T-cell (primary cell): ENCODE measurements at regions not wholly inside any gene's neighbourhood (a gene's known extent, or its start where the extent isn't known, plus 50 kb on each side); places are given as distances from the start of the nearest gene placed in this dataset.

ENCODE experiments used
- ATAC-seq, 4 experiments: fragments of 200-7000 bp in 3 of 4; fragments of 150-1000 bp in 1 of 4; cut with Tn5 transposase; replicated peaks in 1 of 4; 1 replicate in 3 of 4; 2 replicates in 1 of 4; pipeline ENCODE4 v1.10.0; 2021; ENCODE audit warnings: moderate library complexity in 3 of 4, mild to moderate bottlenecking in 2 of 4, moderate number of reproducible peaks in 1 of 4
- CTCF ChIA-PET, 2 donors: fragments of 300-600 bp; sonication (Branson Sonifier 250); formaldehyde crosslinking; loops; one replicate each; lab custom pipeline; 2022; ENCODE audit warnings: antibody characterized with exemption in 2 of 2; lab: Charles Lee
- POLR2A ChIA-PET, 2 donors: fragments of 300-600 bp; sonication (Branson Sonifier 250); formaldehyde crosslinking; loops; one replicate each; lab custom pipeline; 2022; ENCODE audit warnings: antibody characterized with exemption in 2 of 2; lab: Charles Lee
- DNase-seq, 35 experiments: peaks; one replicate each; pipeline versions ENCODE4 v3.0.0 to v3.0.0-alpha.2; 2013 to 2023
- H3K27ac ChIP-seq: one replicate; pipeline ENCODE4 v1.5.1; 2013; ENCODE audit warnings: low read length
- H3K27me3 ChIP-seq, 2 experiments: replicated peaks in 1 of 2; 1 replicate in 1 of 2; 2 replicates in 1 of 2; pipeline versions ENCODE4 v1.6.1 to v1.7.0; 2013; ENCODE audit warnings: low read length in 1 of 2, mixed read lengths in 1 of 2; ENCODE audit not compliant: control insufficient read depth in 2 of 2, insufficient read depth in 2 of 2; ENCODE audit errors: extremely low read depth in 1 of 2
- H3K36me3 ChIP-seq, 2 donors: 1 replicate in 1 of 2; 2 replicates in 1 of 2; pipeline versions ENCODE4 v1.6.1 to v1.7.0; 2013; ENCODE audit warnings: low read length in 1 of 2; ENCODE audit not compliant: control insufficient read depth in 2 of 2, insufficient read depth in 1 of 2; ENCODE audit errors: extremely low read depth in 1 of 2
- H3K4me1 ChIP-seq, 2 experiments: 1 replicate in 1 of 2; 2 replicates in 1 of 2; pipeline versions ENCODE4 v1.6.1 to v1.7.0; 2013; ENCODE audit warnings: low read length in 2 of 2, mixed read lengths in 1 of 2; ENCODE audit not compliant: insufficient read depth in 2 of 2, control insufficient read depth in 1 of 2; ENCODE audit errors: extremely low read depth in 1 of 2
- H3K4me3 ChIP-seq, 2 donors: 1 replicate in 1 of 2; 2 replicates in 1 of 2; pipeline versions ENCODE4 v1.5.1 to v1.7.0; 2013; ENCODE audit warnings: mild to moderate bottlenecking in 2 of 2, low read length in 1 of 2, moderate library complexity in 1 of 2; ENCODE audit not compliant: control insufficient read depth in 1 of 2; ENCODE audit errors: extremely low read depth in 1 of 2
- H3K9me3 ChIP-seq: 2 replicates; pipeline ENCODE4 v1.7.0; 2013
- H3K27ac Mint-ChIP-seq, 2 donors: one replicate each; pipeline ENCODE4 v1.8.0; 2020 to 2021; ENCODE audit warnings: mild to moderate bottlenecking in 2 of 2, mixed read lengths in 2 of 2
- H3K27me3 Mint-ChIP-seq, 2 donors: one replicate each; pipeline ENCODE4 v1.8.0; 2021 to 2022; ENCODE audit warnings: mixed read lengths in 2 of 2
- H3K36me3 Mint-ChIP-seq: one replicate; pipeline ENCODE4 v1.8.0; 2021; ENCODE audit warnings: mixed read lengths
- H3K4me1 Mint-ChIP-seq, 3 donors: one replicate each; pipeline ENCODE4 v1.8.0; 2020 to 2022; ENCODE audit warnings: mixed read lengths in 3 of 3, mild to moderate bottlenecking in 1 of 3
- H3K4me3 Mint-ChIP-seq, 3 donors: one replicate each; pipeline ENCODE4 v1.8.0; 2020 to 2022; ENCODE audit warnings: mild to moderate bottlenecking in 3 of 3, mixed read lengths in 3 of 3, moderate library complexity in 3 of 3
- H3K9me3 Mint-ChIP-seq, 3 donors: one replicate each; pipeline ENCODE4 v1.8.0; 2020 to 2022; ENCODE audit warnings: mixed read lengths in 3 of 3
- WGBS: methylation state at CpG from one replicate; pipeline ENCODE4 v1.1.5; 2013; ENCODE audit warnings: missing lambda C conversion rate; ENCODE audit not compliant: insufficient coverage; 5-methylcytosine and 5-hydroxymethylcytosine counted together

DNA sequence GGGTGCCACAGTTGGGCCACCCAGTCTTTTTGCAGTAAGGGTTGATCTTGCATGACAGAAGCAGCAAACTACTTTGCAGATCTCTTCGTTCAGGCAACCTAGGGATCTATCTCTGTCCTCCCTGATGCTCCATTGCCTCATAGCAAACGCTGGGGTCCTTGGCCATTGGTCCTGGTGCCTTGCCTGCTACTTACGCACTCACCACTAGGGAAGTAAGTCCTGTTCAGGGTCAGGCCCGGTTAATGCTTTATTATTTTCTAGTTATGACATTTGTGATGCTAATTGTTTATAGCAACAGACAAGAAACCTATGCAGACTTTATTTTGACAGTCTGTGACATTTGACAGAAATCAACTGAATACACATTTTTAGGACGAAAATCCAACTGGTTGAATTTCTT lies 326.5 kb upstream of the FMN2 start:
- 93% methylated on average over 3 of the region's 5 CpGs for WGBS
- no peaks in the 10 kb centered on the region for H3K36me3 ChIP-seq
- POLR2A ChIA-PET = interaction anchor here in 1 of 2 donors (0.6 kb wide), 1 partner anchor 131 kb away, joined by 7 read pairs; no protein-coding TSS in a partner anchor

GRCh38 chr1:239771550-239771949 lies 320.1 kb upstream of the FMN2 start:
- Histone ChIP-seq H3K36me3 (no peaks in the 10 kb centered on the region), H3K9me3 (no peaks in the 10 kb centered on the region), H3K27me3 (no peaks in the 10 kb centered on the region), H3K27ac (no peak overlapping the region), H3K4me3 (no peak overlapping the region), H3K4me1 (no peaks in the 10 kb centered on the region)
- no peak overlapping the region for H3K4me3 Mint-ChIP-seq
- ChIA-PET CTCF (no interaction called here), POLR2A (no interaction called here)
- peaks cover 0 to 4% (median 4%) of the 10 kb centered on the region in 3 donors for H3K9me3 Mint-ChIP-seq
- no peak for DNase-seq
- no peak for ATAC-seq
- no peaks in the 10 kb centered on the region for H3K36me3 Mint-ChIP-seq
- no peaks in the 10 kb centered on the region for H3K27me3 Mint-ChIP-seq
- H3K27ac Mint-ChIP-seq = no peak overlapping the region
- WGBS = no CpG with 5 or more reads among the region's 2 CpGs
- H3K4me1 Mint-ChIP-seq = no peaks in the 10 kb centered on the region

More for the DNA sequence above, 326.5 kb upstream of the FMN2 start:
- H3K4me3 Mint-ChIP-seq = no peak overlapping the region
- no peaks in the 10 kb centered on the region for H3K27me3 Mint-ChIP-seq
- H3K9me3 ChIP-seq = no peaks in the 10 kb centered on the region
- no peaks in the 10 kb centered on the region for H3K36me3 Mint-ChIP-seq
- CTCF ChIA-PET = no interaction called here
- no peak for ATAC-seq
- no peaks in the 10 kb centered on the region for H3K27me3 ChIP-seq
- H3K27ac Mint-ChIP-seq = no peak overlapping the region
- DNase-seq = no peak
- no peaks in the 10 kb centered on the region for H3K4me1 ChIP-seq
- no peaks in the 10 kb centered on the region for H3K9me3 Mint-ChIP-seq
- H3K4me3 ChIP-seq = no peak overlapping the region
- H3K4me1 Mint-ChIP-seq = no peaks in the 10 kb centered on the region
- no peak overlapping the region for H3K27ac ChIP-seq

- ChIA-PET CTCF (no interaction called here), POLR2A (no interaction called here)
- DNase-seq (no peak), ATAC-seq (no peak)
- Mint-ChIP-seq H3K4me1 (no peaks in the 10 kb centered on the region), H3K27me3 (no peaks in the 10 kb centered on the region), H3K36me3 (no peaks in the 10 kb centered on the region), H3K27ac (no peak overlapping the region), H3K9me3 (peaks cover 0 to 5% (median 4%) of the 10 kb centered on the region in 3 donors), H3K4me3 (no peak overlapping the region)
- Histone ChIP-seq H3K36me3 (no peaks in the 10 kb centered on the region), H3K9me3 (no peaks in the 10 kb centered on the region), H3K4me3 (no peak overlapping the region), H3K4me1 (no peaks in the 10 kb centered on the region), H3K27me3 (no peaks in the 10 kb centered on the region), H3K27ac (no peak overlapping the region)
- WGBS = 90% methylated on average over 3 of the region's 4 CpGs
Observed at GRCh38 chr1:239772446-239772845, 319.2 kb upstream of the FMN2 start.

DNA sequence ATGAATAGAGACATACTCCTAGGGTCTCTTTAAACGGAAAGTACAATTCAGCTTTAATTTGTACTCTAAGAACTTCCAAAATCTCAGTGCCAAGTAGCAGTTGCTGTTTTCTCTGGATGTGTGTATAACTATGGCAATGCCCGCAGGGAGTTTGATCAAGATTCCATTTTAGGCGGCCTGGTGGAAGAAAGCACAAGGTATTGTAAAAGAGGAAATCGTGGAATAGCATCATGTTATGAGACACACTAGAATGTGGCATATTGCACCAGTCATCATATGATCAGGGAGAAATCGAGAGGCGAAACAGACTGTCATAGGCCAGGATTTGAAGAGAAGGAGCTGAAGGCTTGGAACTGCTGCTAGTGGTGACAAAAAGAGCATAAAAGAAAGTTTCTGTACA lies 316.2 kb upstream of the FMN2 start:
- Histone ChIP-seq H3K27me3 (no peaks in the 10 kb centered on the region), H3K36me3 (no peaks in the 10 kb centered on the region), H3K9me3 (no peaks in the 10 kb centered on the region), H3K27ac (no peak overlapping the region), H3K4me3 (no peak overlapping the region), H3K4me1 (no peaks in the 10 kb centered on the region)
- Mint-ChIP-seq H3K36me3 (no peaks in the 10 kb centered on the region), H3K27ac (no peak overlapping the region), H3K27me3 (no peaks in the 10 kb centered on the region), H3K4me3 (no peak overlapping the region), H3K4me1 (no peaks in the 10 kb centered on the region), H3K9me3 (peaks cover 0 to 5% (median 4%) of the 10 kb centered on the region in 3 donors)
- WGBS = 94% methylated on average over 5 of the region's 6 CpGs
- no peak for DNase-seq
- ChIA-PET POLR2A (no interaction called here), CTCF (interaction anchor here in 1 of 2 donors (0.8 kb wide), 1 partner anchor 9 kb away, joined by 3 read pairs; no protein-coding TSS in a partner anchor)
- ATAC-seq = no peak

GRCh38 chr1:239778208-239778813 lies 313.4 kb upstream of the FMN2 start:
- Mint-ChIP-seq H3K4me3 (no peak overlapping the region), H3K27ac (no peak overlapping the region), H3K4me1 (no peaks in the 10 kb centered on the region), H3K9me3 (peaks cover 2 to 8% (median 4%) of the 10 kb centered on the region in 3 donors), H3K36me3 (no peaks in the 10 kb centered on the region), H3K27me3 (no peaks in the 10 kb centered on the region)
- Histone ChIP-seq H3K4me3 (no peak overlapping the region), H3K9me3 (no peaks in the 10 kb centered on the region), H3K27ac (no peak overlapping the region), H3K36me3 (no peaks in the 10 kb centered on the region), H3K4me1 (no peaks in the 10 kb centered on the region), H3K27me3 (no peaks in the 10 kb centered on the region)
- ChIA-PET POLR2A (no interaction called here), CTCF (no interaction called here)
- DNase-seq (no peak), ATAC-seq (no peak)
- WGBS = 100% methylated on average over 1 of the region's 6 CpGs

DNA sequence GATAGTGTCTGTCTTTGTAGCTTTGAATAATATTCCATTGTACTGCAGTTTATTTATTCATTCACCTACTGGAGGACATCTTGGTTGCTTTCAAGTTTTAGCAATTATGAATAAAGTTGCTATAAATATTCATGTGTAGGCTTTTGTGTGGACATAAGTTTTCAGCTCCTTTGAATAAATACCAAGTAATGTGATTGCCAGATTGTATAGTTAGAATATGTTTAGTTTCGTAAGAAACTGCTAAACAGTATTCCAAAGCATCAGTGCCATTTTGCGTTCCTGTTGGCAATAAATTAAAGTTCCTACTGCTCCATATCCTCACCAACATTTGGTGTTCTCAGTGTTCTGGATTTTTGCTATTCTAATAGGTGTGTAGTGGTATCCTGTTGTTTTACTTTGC lies 311.7 kb upstream of the FMN2 start:
- Histone ChIP-seq H3K36me3 (no peaks in the 10 kb centered on the region), H3K4me3 (no peak overlapping the region), H3K27me3 (no peaks in the 10 kb centered on the region), H3K9me3 (no peaks in the 10 kb centered on the region), H3K27ac (no peak overlapping the region), H3K4me1 (no peaks in the 10 kb centered on the region)
- CTCF ChIA-PET = no interaction called here
- H3K9me3 Mint-ChIP-seq = peaks cover 2 to 8% (median 4%) of the 10 kb centered on the region in 3 donors
- no peaks in the 10 kb centered on the region for H3K27me3 Mint-ChIP-seq
- WGBS = no CpG with 5 or more reads among the region's 2 CpGs
- POLR2A ChIA-PET = no interaction called here
- no peak overlapping the region for H3K27ac Mint-ChIP-seq
- no peaks in the 10 kb centered on the region for H3K4me1 Mint-ChIP-seq
- no peak overlapping the region for H3K4me3 Mint-ChIP-seq
- no peak for ATAC-seq
- no peak for DNase-seq
- H3K36me3 Mint-ChIP-seq = no peaks in the 10 kb centered on the region
